ENCODE measurements at regions not wholly inside any gene's neighbourhood (a gene's known extent, or its start where the extent isn't known, plus 50 kb on each side); places are given as distances from the start of the nearest gene placed in this dataset.

DNA sequence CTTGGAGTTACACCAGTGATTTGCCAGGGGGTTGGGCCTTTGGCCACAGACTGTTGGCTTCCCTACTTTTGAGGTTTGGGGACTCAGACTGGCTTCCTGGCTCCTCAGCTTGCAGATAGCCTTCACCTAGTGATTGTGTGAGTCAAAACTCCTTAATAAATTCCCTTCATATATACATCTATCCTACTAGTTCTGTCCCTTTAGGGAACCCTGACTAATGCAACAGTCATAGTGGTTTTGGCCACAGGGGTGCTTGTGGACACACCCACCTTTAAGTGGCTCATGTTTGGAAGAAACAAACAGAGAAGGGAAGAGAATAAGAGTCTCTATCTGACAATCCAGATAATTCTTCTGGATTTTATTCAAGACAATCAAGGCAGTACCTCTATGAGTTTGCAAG, 457.7 kb downstream of the EPHA3 start:
- Histone ChIP-seq H3K27ac (no peak overlapping the region), H3K27me3 (no peaks in the 10 kb centered on the region), H3K4me1 (no peaks in the 10 kb centered on the region), H3K9me3 (peaks cover 0 to 59% (median 16%) of the 10 kb centered on the region in 11 donors), H3K4me3 (no peak overlapping the region), H3K36me3 (no peaks in the 10 kb centered on the region)
- DNase-seq (no peak), ATAC-seq (no peak)
- TF ChIP-seq, protein P1, sequence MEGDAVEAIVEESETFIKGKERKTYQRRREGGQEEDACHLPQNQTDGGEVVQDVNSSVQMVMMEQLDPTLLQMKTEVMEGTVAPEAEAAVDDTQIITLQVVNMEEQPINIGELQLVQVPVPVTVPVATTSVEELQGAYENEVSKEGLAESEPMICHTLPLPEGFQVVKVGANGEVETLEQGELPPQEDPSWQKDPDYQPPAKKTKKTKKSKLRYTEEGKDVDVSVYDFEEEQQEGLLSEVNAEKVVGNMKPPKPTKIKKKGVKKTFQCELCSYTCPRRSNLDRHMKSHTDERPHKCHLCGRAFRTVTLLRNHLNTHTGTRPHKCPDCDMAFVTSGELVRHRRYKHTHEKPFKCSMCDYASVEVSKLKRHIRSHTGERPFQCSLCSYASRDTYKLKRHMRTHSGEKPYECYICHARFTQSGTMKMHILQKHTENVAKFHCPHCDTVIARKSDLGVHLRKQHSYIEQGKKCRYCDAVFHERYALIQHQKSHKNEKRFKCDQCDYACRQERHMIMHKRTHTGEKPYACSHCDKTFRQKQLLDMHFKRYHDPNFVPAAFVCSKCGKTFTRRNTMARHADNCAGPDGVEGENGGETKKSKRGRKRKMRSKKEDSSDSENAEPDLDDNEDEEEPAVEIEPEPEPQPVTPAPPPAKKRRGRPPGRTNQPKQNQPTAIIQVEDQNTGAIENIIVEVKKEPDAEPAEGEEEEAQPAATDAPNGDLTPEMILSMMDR (IDR thresholded peaks at IDR 0.05), result no peak
- intact Hi-C loops (cut with DNase I), result no loop called here

DNA sequence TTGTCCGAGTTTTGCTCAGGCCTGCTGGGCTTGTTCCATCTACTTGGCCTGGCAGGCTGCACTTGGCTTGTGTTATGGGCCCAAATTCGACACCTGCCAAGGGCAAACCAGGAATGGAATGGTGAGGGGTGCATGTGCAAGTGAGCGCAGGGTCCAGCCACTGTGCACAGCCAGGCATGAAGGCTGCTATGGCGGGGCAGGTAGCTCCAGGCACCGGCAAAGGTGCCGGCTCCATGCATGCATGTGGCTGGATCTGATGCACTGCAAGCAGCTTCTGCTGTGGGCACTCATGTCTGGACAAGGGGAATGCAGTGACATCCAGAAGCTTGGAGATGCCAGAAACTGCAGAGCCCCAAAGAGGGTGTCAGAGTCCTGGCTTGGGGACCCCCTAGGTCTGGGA, 463.0 kb downstream of the EPHA3 start:
- Histone ChIP-seq H3K27me3 (no peaks in the 10 kb centered on the region), H3K27ac (no peak overlapping the region), H3K9me3 (peaks cover 0 to 30% (median 12%) of the 10 kb centered on the region in 11 donors), H3K36me3 (no peaks in the 10 kb centered on the region), H3K4me3 (no peak overlapping the region), H3K4me1 (peaks cover 0 to 20% (median 3%) of the 10 kb centered on the region in 9 donors)
- intact Hi-C loops (cut with DNase I), result no loop called here
- TF ChIP-seq, protein P1 (IDR thresholded peaks at IDR 0.05), result no peak
- DNase-seq (no peak), ATAC-seq (no peak)
- 77 to 89% methylated on average over 6 of the region's 6 CpGs for WGBS, 2 donors

DNA sequence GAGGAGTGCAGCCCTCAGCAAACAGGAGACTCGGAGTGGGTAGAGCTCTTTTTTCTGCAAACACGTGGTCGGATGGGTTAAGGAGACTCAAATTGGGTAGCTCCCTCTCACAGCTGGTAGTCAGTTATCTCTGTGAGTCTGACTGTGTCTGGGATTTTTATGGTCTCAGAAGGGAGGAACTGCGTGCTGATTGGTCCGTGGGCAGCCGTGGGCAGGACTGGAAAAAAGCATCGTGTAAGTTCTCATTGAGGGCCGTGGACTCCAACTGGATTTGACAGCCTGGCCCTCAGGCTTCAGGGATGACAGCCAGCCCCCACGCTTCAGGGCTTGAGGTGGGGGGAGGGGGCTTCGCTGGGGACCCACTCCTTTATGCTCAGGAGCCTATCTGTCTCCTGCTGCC, 463.9 kb downstream of the EPHA3 start:
- Histone ChIP-seq H3K36me3 (no peaks in the 10 kb centered on the region), H3K4me3 (peak overlapping the region in 1 of 10 donors; percentile 14), H3K9me3 (peaks cover 0 to 21% (median 4%) of the 10 kb centered on the region in 11 donors), H3K27ac (peak overlapping the region in 4 of 10 donors; percentile 14 to 65 (median 32)), H3K27me3 (no peaks in the 10 kb centered on the region), H3K4me1 (peaks cover 0 to 20% (median 3%) of the 10 kb centered on the region in 9 donors)
- DNase-seq (peak; percentile 12 to 18), ATAC-seq (peak; percentile 34 to 87 (median 72))
- intact Hi-C loops (cut with DNase I), result no loop called here
- 55 to 62% methylated on average over 10 of the region's 10 CpGs for WGBS, 2 donors
- TF ChIP-seq, protein P1 (IDR thresholded peaks at IDR 0.05), result no peak

DNA sequence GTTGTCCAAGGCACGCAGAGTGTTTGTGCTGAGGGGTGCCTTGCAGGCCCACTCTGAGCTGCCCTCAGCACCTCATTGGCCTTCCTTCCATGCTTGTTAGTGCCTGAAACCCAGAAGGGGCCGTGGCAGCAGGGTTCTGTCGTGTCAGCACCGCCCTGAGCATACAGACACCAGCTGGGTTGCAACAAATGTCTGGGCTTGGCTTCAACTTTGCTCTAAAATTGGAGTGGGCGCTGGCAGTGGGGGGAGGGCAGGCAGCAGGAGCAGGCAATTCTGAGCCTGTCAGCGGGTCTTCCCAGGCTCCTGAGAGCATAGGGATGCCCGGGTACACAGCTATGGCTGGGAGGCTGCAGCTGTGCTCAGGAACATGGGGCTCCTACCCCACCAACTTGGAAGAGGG, 464.3 kb downstream of the EPHA3 start:
- no peaks in the 10 kb centered on the region for H3K36me3 ChIP-seq
- ATAC-seq (peak; percentile 74 to 94 (median 81)), DNase-seq (peak; percentile 28 to 38)
- H3K4me1 ChIP-seq, result peaks cover 0 to 20% (median 3%) of the 10 kb centered on the region in 9 donors
- no peaks in the 10 kb centered on the region for H3K27me3 ChIP-seq
- TF ChIP-seq, protein P1 (IDR thresholded peaks at IDR 0.05), result no peak
- intact Hi-C loops (cut with DNase I), result no loop called here
- H3K27ac ChIP-seq, result peak overlapping the region in 3 of 10 donors; percentile 26 to 65 (median 38)
- 38 to 42% methylated on average over 7 of the region's 7 CpGs for WGBS, 2 donors
- H3K9me3 ChIP-seq, result peaks cover 0 to 17% (median 3%) of the 10 kb centered on the region in 11 donors
- peak overlapping the region in 1 of 10 donors; percentile 14 for H3K4me3 ChIP-seq

Data from heart right ventricle (tissue), 16 donors.